ENCODE measurements at regions not wholly inside any gene's neighbourhood (a gene's known extent, or its start where the extent isn't known, plus 50 kb on each side); places are given as distances from the start of the nearest gene placed in this dataset.
"Not testable (repeated sequence)": the region's sequence is repeated elsewhere in the genome, so short reads cannot be mapped to it uniquely, and the experiment has no call there.

DNA sequence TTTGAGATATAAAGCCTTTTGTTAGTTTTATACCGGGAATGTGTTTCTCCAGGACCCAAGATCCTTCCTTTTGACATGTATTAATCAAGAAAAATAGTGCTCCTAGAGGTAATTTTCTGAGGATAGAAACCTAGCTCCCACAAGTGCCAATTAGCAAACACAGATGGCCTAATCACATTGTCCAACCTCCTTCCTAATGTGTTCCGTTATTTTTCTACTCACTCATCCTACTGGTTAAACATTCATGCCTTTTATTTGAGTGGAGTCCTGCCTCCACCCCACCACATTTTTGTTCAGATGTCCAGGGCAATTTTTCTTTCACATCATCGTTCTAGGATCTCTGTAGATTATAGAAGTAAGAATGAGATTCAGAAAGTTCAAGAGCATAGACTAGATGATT, 610.0 kb upstream of the MBL2 start:
- TF ChIP-seq, protein P1, sequence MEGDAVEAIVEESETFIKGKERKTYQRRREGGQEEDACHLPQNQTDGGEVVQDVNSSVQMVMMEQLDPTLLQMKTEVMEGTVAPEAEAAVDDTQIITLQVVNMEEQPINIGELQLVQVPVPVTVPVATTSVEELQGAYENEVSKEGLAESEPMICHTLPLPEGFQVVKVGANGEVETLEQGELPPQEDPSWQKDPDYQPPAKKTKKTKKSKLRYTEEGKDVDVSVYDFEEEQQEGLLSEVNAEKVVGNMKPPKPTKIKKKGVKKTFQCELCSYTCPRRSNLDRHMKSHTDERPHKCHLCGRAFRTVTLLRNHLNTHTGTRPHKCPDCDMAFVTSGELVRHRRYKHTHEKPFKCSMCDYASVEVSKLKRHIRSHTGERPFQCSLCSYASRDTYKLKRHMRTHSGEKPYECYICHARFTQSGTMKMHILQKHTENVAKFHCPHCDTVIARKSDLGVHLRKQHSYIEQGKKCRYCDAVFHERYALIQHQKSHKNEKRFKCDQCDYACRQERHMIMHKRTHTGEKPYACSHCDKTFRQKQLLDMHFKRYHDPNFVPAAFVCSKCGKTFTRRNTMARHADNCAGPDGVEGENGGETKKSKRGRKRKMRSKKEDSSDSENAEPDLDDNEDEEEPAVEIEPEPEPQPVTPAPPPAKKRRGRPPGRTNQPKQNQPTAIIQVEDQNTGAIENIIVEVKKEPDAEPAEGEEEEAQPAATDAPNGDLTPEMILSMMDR (IDR thresholded peaks at IDR 0.05; ENCODE audit: insufficient read depth, low read length), result no peak
- no peak overlapping the region for H3K4me3 ChIP-seq (ENCODE audit: low read depth, low read length)

DNA sequence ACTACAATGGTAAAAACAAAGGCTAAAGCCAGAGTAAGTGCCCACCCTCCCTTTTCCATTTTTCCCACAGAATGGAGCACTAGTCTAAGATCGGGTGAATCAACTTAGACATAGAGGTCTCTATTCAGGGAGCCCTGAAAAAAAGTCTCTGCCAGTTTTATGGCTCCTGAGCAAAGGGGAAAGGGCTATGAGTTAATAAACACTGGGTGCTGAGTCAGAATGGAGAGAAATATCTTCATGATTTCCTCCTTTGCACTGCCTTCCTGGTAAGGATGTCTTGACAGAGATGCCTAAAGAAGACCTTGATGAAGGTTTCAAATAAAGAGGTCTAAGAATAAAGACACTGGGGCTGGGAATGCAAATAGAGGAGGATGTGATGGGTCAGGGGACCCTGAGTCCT, 607.4 kb upstream of the MBL2 start:
- TF ChIP-seq, protein P1 (IDR thresholded peaks at IDR 0.05; ENCODE audit: insufficient read depth, low read length), result no peak
- no peak overlapping the region for H3K4me3 ChIP-seq (ENCODE audit: low read depth, low read length)
- no peak for DNase-seq (ENCODE audit: low read depth)

More for the DNA sequence above, 610.0 kb upstream of the MBL2 start:
- no peak for DNase-seq (ENCODE audit: low read depth)

DNA sequence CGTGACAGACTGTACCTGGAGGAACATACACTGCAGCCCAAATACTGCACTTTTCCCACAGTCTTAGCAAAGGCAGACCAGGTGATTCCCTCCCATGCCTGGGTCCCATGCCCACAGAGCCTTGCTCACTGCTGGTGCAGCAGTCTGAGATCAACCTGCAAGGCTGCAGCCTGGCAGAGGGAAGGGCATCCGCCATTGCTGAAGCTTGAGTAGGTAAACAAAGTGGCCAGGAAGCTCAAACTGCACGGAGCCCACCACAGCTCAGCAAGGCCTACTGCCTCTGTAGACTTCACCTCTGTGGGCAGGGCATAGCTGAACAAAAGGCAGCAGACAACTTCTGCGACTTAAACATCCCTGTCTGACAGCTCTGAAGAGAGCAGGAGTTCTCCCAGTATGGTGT, 597.8 kb upstream of the MBL2 start:
- no peak for DNase-seq (ENCODE audit: low read depth)
- TF ChIP-seq, protein P1 (IDR thresholded peaks at IDR 0.05; ENCODE audit: insufficient read depth, low read length), result no peak

DNA sequence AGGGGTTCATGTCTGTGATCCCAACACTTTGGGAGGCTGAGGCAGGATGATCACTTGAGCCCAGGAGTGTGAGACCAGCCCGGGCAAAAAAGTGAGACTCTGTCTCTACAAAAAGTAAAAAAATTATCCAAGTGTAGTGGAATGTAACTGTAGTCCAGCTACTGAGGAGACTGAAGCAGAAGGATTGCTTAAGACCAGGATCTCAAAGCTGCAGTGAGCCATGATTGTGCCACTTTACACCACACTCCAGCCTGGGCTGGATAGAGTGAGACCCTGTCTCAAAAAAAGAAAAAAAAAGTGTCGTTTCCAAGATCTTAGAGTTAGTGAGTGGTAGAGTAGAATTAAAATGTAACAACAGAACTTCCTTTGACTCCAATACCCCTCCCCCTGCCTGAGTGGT, 589.4 kb upstream of the MBL2 start:
- no peak for DNase-seq (ENCODE audit: low read depth)
- no peak overlapping the region for H3K4me3 ChIP-seq (ENCODE audit: low read depth, low read length)
- TF ChIP-seq, protein P1 (IDR thresholded peaks at IDR 0.05; ENCODE audit: insufficient read depth, low read length), result no peak

More for the DNA sequence above, 597.8 kb upstream of the MBL2 start:
- no peak overlapping the region for H3K4me3 ChIP-seq (ENCODE audit: low read depth, low read length)

DNA sequence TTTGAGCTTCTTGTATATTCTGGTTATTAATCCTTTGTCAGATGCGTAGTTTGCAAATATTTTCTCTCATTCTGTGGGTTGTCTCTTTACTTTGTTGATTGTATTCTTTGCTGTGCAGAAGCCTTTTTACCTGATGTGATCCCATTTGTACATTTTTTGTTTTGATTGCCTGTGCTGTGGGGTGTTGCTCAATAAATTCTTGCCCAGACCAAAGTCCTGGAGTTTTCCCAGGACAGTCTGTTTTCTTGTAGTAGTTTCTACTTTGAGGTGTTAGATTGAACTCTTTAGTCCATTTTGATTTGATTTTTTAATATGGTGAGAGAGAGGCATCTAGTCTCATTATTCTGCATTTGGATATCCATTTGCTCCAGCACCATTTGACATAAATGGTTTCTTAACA, 588.7 kb upstream of the MBL2 start:
- no peak overlapping the region for H3K4me3 ChIP-seq (ENCODE audit: low read depth, low read length)
- DNase-seq (ENCODE audit: low read depth), result no peak
- TF ChIP-seq, protein P1 (IDR thresholded peaks at IDR 0.05; ENCODE audit: insufficient read depth, low read length), result no peak

DNA sequence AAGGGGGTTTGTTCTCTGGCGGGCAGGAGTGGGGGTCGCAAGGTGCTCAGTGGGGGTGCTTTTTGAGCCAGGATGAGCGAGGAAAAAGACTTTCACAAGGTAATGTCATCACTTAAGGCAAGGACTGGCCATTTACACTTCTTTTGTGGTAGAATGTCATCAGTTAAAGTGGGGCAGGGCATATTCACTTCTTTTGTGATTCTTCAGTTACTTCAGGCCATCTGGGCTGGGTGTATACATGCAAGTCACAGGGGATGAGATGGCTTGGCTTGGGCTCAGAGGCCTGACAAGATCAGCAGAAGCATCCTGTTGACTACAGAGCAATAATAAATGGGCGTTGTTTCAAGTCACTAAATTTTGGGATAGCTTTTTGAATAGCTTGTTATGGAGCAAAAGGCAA, 586.4 kb upstream of the MBL2 start:
- H3K4me3 ChIP-seq (ENCODE audit: low read depth, low read length); DNase-seq (ENCODE audit: low read depth): not testable (repeated sequence)

DNA sequence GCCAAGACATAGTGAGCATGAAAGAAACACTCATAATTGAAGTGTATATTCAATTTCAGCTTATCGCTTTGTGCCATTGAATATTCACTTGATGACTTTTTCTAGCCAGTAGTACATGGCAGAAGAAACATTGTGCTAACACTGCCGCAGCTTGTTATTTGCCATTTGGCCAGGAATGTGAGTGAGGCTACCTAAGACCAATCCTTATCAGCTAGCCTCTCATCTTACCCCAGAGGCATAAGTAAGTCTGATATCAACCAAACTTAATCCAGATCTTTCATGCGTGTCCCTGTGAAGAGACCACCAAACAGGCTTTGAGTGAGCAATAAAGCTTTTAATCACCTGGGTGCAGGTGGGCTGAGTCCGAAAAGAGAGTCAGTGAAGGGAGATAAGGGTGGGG, 586.0 kb upstream of the MBL2 start:
- DNase-seq (ENCODE audit: low read depth), result no peak
- TF ChIP-seq, protein P1 (IDR thresholded peaks at IDR 0.05; ENCODE audit: insufficient read depth, low read length), result no peak

More for the DNA sequence above, 586.0 kb upstream of the MBL2 start:
- no peak overlapping the region for H3K4me3 ChIP-seq (ENCODE audit: low read depth, low read length)

Measured in fibroblast of the aortic adventitia (primary cell).